Lung (tissue), 11 donors: ENCODE measurements at regions not wholly inside any gene's neighbourhood (a gene's known extent, or its start where the extent isn't known, plus 50 kb on each side); places are given as distances from the start of the nearest gene placed in this dataset.

Experiments
- ATAC-seq: fragments of 200-7000 bp; cut with Tn5 transposase; one replicate; pipeline ENCODE4 v1.9.1; 2020; ENCODE audit warnings: moderate number of reproducible peaks; ENCODE audit not compliant: insufficient read depth, low FRiP score
- DNase-seq, 3 donors: peaks; one replicate each; pipeline ENCODE4 v3.0.0-alpha.2; 2013 to 2017
- H3K27ac ChIP-seq, 2 donors: one replicate each; pipeline ENCODE4 v1.5.1; 2013; ENCODE audit warnings: mild to moderate bottlenecking in 2 of 2, moderate library complexity in 2 of 2, control low read depth in 1 of 2, inconsistent platforms in 1 of 2, low read depth in 1 of 2, low read length in 1 of 2
- H3K27me3 ChIP-seq, 3 donors: one replicate each; pipeline ENCODE4 v1.5.1; 2013; ENCODE audit warnings: low read length in 2 of 3; ENCODE audit not compliant: control insufficient read depth in 3 of 3, insufficient read depth in 3 of 3
- H3K36me3 ChIP-seq, 4 donors: one replicate each; pipeline ENCODE4 v1.5.1; 2013; ENCODE audit warnings: low read length in 4 of 4, mild to moderate bottlenecking in 1 of 4, moderate library complexity in 1 of 4; ENCODE audit not compliant: control insufficient read depth in 4 of 4, insufficient read depth in 4 of 4
- H3K4me1 ChIP-seq, 5 donors: one replicate each; pipeline ENCODE4 v1.5.1; 2013; ENCODE audit warnings: low read length in 5 of 5, mild to moderate bottlenecking in 2 of 5, moderate library complexity in 1 of 5; ENCODE audit not compliant: control insufficient read depth in 5 of 5, insufficient read depth in 5 of 5
- H3K4me3 ChIP-seq: one replicate; pipeline ENCODE4 v1.5.1; 2013; ENCODE audit warnings: mild to moderate bottlenecking, control low read depth, moderate library complexity
- H3K9ac ChIP-seq, 2 donors: one replicate each; pipeline ENCODE4 v1.5.1; 2013; ENCODE audit warnings: low read length in 2 of 2, control low read depth in 1 of 2; ENCODE audit not compliant: insufficient read depth in 1 of 2
- H3K9me3 ChIP-seq, 4 donors: one replicate each; pipeline ENCODE4 v1.5.1; 2013; ENCODE audit warnings: low read length in 3 of 4, mild to moderate bottlenecking in 1 of 4, moderate library complexity in 1 of 4; ENCODE audit not compliant: control insufficient read depth in 4 of 4, insufficient read depth in 3 of 4
- CTCF ChIP-seq: IDR thresholded peaks from 2 replicates; pipeline ENCODE4 v1.5.1; 2012; ENCODE audit warnings: mild to moderate bottlenecking; ENCODE audit errors: control extremely low read depth, extremely low read depth
- WGBS, 2 donors: extraction: QIAGEN DNeasy Blood & Tissue Kit; methylation state at CpG; one replicate each; pipeline ENCODE4 v1.1.7; 2013; 5-methylcytosine and 5-hydroxymethylcytosine counted together
- donor health status: control.
- donor health status: control.
- donor health status: Bipolar disorder and iron deficiency.
- donor health status: healthy.
- donor health status: DM: yes; HTN: yes; CAD: no.

- ATAC-seq = no peak
- TF ChIP-seq CTCF = no peak
- no peaks in the 10 kb centered on the region for H3K36me3 ChIP-seq
Observed at GRCh38 chr10:4566011-4566410, 260.0 kb upstream of the AKR1E2 start.

GRCh38 chr10:4561296-4561695 lies 264.7 kb upstream of the AKR1E2 start:
- H3K27me3 ChIP-seq = no peaks in the 10 kb centered on the region
- TF ChIP-seq CTCF = no peak
- H3K4me1 ChIP-seq = no peaks in the 10 kb centered on the region
- H3K9ac ChIP-seq = no peak overlapping the region
- WGBS, 2 donors = 90 to 95% methylated on average over 5 of the region's 5 CpGs
- H3K4me3 ChIP-seq = no peak overlapping the region
- ATAC-seq = no peak
- H3K9me3 ChIP-seq = no peaks in the 10 kb centered on the region
- no peaks in the 10 kb centered on the region for H3K36me3 ChIP-seq
- no peak overlapping the region for H3K27ac ChIP-seq
- DNase-seq = no peak

More at GRCh38 chr10:4566011-4566410, 260.0 kb upstream of the AKR1E2 start:
- Histone ChIP-seq H3K9ac (no peak overlapping the region), H3K27me3 (no peaks in the 10 kb centered on the region), H3K4me3 (no peak overlapping the region), H3K27ac (no peak overlapping the region), H3K9me3 (no peaks in the 10 kb centered on the region), H3K4me1 (no peaks in the 10 kb centered on the region)
- DNase-seq = no peak
- WGBS, 2 donors = 83 to 88% methylated on average over 2 of the region's 2 CpGs

DNA sequence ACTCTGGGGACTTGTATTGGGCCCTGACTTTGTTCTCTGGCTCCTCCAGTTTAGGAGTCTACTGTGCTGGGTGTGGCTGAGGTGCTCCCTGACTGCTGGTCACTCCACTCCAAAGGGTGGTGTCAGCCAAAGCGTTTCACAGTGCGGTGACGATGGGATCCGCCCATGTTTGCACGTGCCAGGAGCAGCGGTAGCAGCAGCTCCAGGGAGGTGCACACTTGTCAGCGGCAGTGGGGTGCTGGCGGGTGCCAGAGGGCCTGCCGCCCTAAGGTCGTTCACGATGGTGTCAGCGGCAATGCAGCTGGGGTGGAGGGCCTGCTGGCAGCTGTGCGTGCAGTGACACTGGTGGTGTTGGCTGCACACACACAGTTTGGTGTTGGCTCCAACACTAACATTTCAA lies 268.5 kb upstream of the AKR1E2 start:
- DNase-seq (no peak), ATAC-seq (no peak)
- 92 to 96% methylated on average over 13 of the region's 13 CpGs for whole genome bisulfite sequencing, 2 donors
- H3K4me3 ChIP-seq = no peak overlapping the region
- no peaks in the 10 kb centered on the region for H3K4me1 ChIP-seq
- H3K36me3 ChIP-seq = no peaks in the 10 kb centered on the region
- TF ChIP-seq CTCF = no peak
- H3K9me3 ChIP-seq = no peaks in the 10 kb centered on the region
- H3K9ac ChIP-seq = no peak overlapping the region
- no peaks in the 10 kb centered on the region for H3K27me3 ChIP-seq
- no peak overlapping the region for H3K27ac ChIP-seq

- Histone ChIP-seq H3K27me3 (no peaks in the 10 kb centered on the region), H3K9ac (no peak overlapping the region), H3K9me3 (no peaks in the 10 kb centered on the region), H3K36me3 (no peaks in the 10 kb centered on the region), H3K27ac (no peak overlapping the region), H3K4me3 (no peak overlapping the region), H3K4me1 (no peaks in the 10 kb centered on the region)
- TF ChIP-seq CTCF = no peak
- ATAC-seq (no peak), DNase-seq (no peak)
Observed at GRCh38 chr10:4556527-4556926, 269.5 kb upstream of the AKR1E2 start.
